Neural cell (in vitro differentiated cells): ENCODE measurements at regions not wholly inside any gene's neighbourhood (a gene's known extent, or its start where the extent isn't known, plus 50 kb on each side); places are given as distances from the start of the nearest gene placed in this dataset.

Experiments
- POLR2AphosphoS5 ChIP-seq: IDR thresholded peaks from 2 replicates; pipeline ENCODE4 v1.6.1; 2012
- TF ChIP-seq, protein P1 (sequence below): fragments of 450-650 bp; IDR thresholded peaks from 2 replicates; pipeline ENCODE4 v1.5.1; 2014; ENCODE audit warnings: antibody characterized with exemption, mild to moderate bottlenecking, moderate library complexity; ENCODE audit not compliant: poor library complexity, severe bottlenecking

DNA sequence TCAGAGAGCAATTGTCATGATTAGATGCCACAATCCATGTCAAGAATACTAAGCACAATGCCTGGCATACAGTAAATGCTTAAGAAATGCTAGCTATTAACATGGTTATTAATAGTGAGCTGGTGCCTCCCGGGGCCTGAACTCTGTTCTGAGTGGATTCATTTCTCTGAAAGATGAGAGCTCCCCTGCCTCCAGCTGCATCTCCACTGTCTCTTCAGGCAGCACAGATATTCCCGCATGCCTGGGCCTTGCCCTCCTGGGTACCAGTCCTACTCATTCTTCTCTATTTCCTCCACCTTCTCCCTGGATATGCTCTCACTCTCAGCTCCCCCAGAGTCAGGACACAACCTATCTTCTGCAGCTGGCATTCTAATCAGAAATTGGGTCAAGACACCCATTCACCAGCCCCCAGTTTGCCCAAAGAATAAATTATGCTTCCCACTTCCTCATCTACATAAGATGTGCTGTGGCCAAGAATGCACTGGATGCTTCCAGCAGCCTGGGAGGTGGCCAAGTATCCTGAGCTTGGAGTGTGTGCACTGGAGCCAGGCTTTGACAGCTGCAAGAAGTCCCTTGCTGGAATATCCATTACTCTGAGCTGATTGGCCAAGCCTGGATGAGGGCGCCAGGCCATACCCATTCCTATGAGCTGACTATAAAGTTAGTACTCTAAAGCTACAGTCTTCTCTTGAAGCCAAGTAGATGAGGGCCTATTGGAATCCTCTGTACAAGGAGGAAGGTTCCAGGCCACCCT lies 669.0 kb downstream of the ACTL7B start:
- TF ChIP-seq POLR2AphosphoS5, result no peak
- TF ChIP-seq, protein P1, sequence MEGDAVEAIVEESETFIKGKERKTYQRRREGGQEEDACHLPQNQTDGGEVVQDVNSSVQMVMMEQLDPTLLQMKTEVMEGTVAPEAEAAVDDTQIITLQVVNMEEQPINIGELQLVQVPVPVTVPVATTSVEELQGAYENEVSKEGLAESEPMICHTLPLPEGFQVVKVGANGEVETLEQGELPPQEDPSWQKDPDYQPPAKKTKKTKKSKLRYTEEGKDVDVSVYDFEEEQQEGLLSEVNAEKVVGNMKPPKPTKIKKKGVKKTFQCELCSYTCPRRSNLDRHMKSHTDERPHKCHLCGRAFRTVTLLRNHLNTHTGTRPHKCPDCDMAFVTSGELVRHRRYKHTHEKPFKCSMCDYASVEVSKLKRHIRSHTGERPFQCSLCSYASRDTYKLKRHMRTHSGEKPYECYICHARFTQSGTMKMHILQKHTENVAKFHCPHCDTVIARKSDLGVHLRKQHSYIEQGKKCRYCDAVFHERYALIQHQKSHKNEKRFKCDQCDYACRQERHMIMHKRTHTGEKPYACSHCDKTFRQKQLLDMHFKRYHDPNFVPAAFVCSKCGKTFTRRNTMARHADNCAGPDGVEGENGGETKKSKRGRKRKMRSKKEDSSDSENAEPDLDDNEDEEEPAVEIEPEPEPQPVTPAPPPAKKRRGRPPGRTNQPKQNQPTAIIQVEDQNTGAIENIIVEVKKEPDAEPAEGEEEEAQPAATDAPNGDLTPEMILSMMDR, result no peak
